22Rv1 (cell line): ENCODE measurements at regions not wholly inside any gene's neighbourhood (a gene's known extent, or its start where the extent isn't known, plus 50 kb on each side); places are given as distances from the start of the nearest gene placed in this dataset.

Experiments used
- H3K27ac ChIP-seq: fragments of 450-650 bp; 2 replicates; pipeline ENCODE4 v1.5.1; 2017
- CTCF ChIP-seq: fragments of 450-650 bp; IDR thresholded peaks from 2 replicates; pipeline ENCODE4 v1.5.1; 2017; ENCODE audit warnings: mild to moderate bottlenecking
- ZFX ChIP-seq: fragments of 450-650 bp; IDR thresholded peaks from 2 replicates; pipeline ENCODE4 v1.6.1; 2017; ENCODE audit warnings: antibody characterized with exemption, borderline replicate concordance

GRCh38 chrY:12621454-12622081 lies 79.5 kb upstream of the USP9Y start:
- TF ChIP-seq CTCF (peak; percentile 49), ZFX (no peak)

GRCh38 chrY:12623204-12623603 lies 77.8 kb upstream of the USP9Y start:
- no peak for TF ChIP-seq ZFX
- no peak overlapping the region for H3K27ac ChIP-seq

More at GRCh38 chrY:12621454-12622081, 79.5 kb upstream of the USP9Y start:
- H3K27ac ChIP-seq = no peak overlapping the region

- TF ChIP-seq ZFX (no peak), CTCF (no peak)
- H3K27ac ChIP-seq = no peak overlapping the region
Observed at GRCh38 chrY:12642986-12643385, 58.0 kb upstream of the USP9Y start.

GRCh38 chrY:12643693-12644348 lies 57.2 kb upstream of the USP9Y start:
- TF ChIP-seq ZFX (no peak), CTCF (no peak)
- no peak overlapping the region for H3K27ac ChIP-seq

GRCh38 chrY:12651095-12651494 lies 49.9 kb upstream of the USP9Y start:
- no peak for TF ChIP-seq CTCF
- no peak for TF ChIP-seq ZFX
- no peak overlapping the region for H3K27ac ChIP-seq
